ENCODE measurements at regions not wholly inside any gene's neighbourhood (a gene's known extent, or its start where the extent isn't known, plus 50 kb on each side); places are given as distances from the start of the nearest gene placed in this dataset.

GRCh38 chr1:4346131-4346530 is 308.3 kb upstream of the AJAP1 start:
- Histone ChIP-seq H3K27ac (ENCODE audit: low read length) (no peak overlapping the region), H3K9me3 (ENCODE audit: control insufficient read depth, low read depth, low read length) (no peaks in the 10 kb centered on the region), H3K27me3 (ENCODE audit: control insufficient read depth, insufficient read depth, low read length) (no peaks in the 10 kb centered on the region), H3K36me3 (ENCODE audit: control insufficient read depth, insufficient read depth, low read length) (no peaks in the 10 kb centered on the region), H3K4me3 (ENCODE audit: low read length) (no peak overlapping the region), H3K4me1 (ENCODE audit: control insufficient read depth, insufficient read depth, low read length) (no peaks in the 10 kb centered on the region)
- no peak for DNase-seq
- no CpG with 5 or more reads among the region's 4 CpGs for WGBS (ENCODE audit: insufficient coverage, low lambda C conversion rate)

GRCh38 chr1:4351453-4351852 is 303.0 kb upstream of the AJAP1 start:
- no peaks in the 10 kb centered on the region for H3K36me3 ChIP-seq (ENCODE audit: control insufficient read depth, insufficient read depth, low read length)
- DNase-seq: no peak
- H3K27ac ChIP-seq (ENCODE audit: low read length): no peak overlapping the region
- no peaks in the 10 kb centered on the region for H3K4me1 ChIP-seq (ENCODE audit: control insufficient read depth, insufficient read depth, low read length)
- no peaks in the 10 kb centered on the region for H3K9me3 ChIP-seq (ENCODE audit: control insufficient read depth, low read depth, low read length)
- H3K27me3 ChIP-seq (ENCODE audit: control insufficient read depth, insufficient read depth, low read length): no peaks in the 10 kb centered on the region
- H3K4me3 ChIP-seq (ENCODE audit: low read length): no peak overlapping the region
- no CpG with 5 or more reads among the region's 6 CpGs for WGBS (ENCODE audit: insufficient coverage, low lambda C conversion rate)

GRCh38 chr1:4353090-4353856 is 301.1 kb upstream of the AJAP1 start:
- WGBS (ENCODE audit: insufficient coverage, low lambda C conversion rate): no CpG with 5 or more reads among the region's 13 CpGs
- no peak overlapping the region for H3K4me3 ChIP-seq (ENCODE audit: low read length)
- DNase-seq: no peak
- H3K36me3 ChIP-seq (ENCODE audit: control insufficient read depth, insufficient read depth, low read length): no peaks in the 10 kb centered on the region
- H3K4me1 ChIP-seq (ENCODE audit: control insufficient read depth, insufficient read depth, low read length): no peaks in the 10 kb centered on the region
- no peaks in the 10 kb centered on the region for H3K27me3 ChIP-seq (ENCODE audit: control insufficient read depth, insufficient read depth, low read length)
- H3K27ac ChIP-seq (ENCODE audit: low read length): no peak overlapping the region
- H3K9me3 ChIP-seq (ENCODE audit: control insufficient read depth, low read depth, low read length): no peaks in the 10 kb centered on the region

GRCh38 chr1:4355839-4356238 is 298.6 kb upstream of the AJAP1 start:
- no peak for DNase-seq
- Histone ChIP-seq H3K27ac (ENCODE audit: low read length) (no peak overlapping the region), H3K36me3 (ENCODE audit: control insufficient read depth, insufficient read depth, low read length) (no peaks in the 10 kb centered on the region), H3K4me3 (ENCODE audit: low read length) (no peak overlapping the region), H3K9me3 (ENCODE audit: control insufficient read depth, low read depth, low read length) (no peaks in the 10 kb centered on the region), H3K27me3 (ENCODE audit: control insufficient read depth, insufficient read depth, low read length) (no peaks in the 10 kb centered on the region), H3K4me1 (ENCODE audit: control insufficient read depth, insufficient read depth, low read length) (no peaks in the 10 kb centered on the region)
- WGBS (ENCODE audit: insufficient coverage, low lambda C conversion rate): no CpG with 5 or more reads among the region's 6 CpGs

- Histone ChIP-seq H3K9me3 (ENCODE audit: control insufficient read depth, low read depth, low read length) (no peaks in the 10 kb centered on the region), H3K4me3 (ENCODE audit: low read length) (no peak overlapping the region), H3K36me3 (ENCODE audit: control insufficient read depth, insufficient read depth, low read length) (no peaks in the 10 kb centered on the region), H3K27ac (ENCODE audit: low read length) (no peak overlapping the region), H3K27me3 (ENCODE audit: control insufficient read depth, insufficient read depth, low read length) (no peaks in the 10 kb centered on the region), H3K4me1 (ENCODE audit: control insufficient read depth, insufficient read depth, low read length) (no peaks in the 10 kb centered on the region)
- WGBS (ENCODE audit: insufficient coverage, low lambda C conversion rate): 100% methylated on average over 3 of the region's 22 CpGs
- DNase-seq: no peak
Measured at GRCh38 chr1:4362314-4363044, 291.9 kb upstream of the AJAP1 start.

- no CpG with 5 or more reads among the region's 10 CpGs for WGBS (ENCODE audit: insufficient coverage, low lambda C conversion rate)
- Histone ChIP-seq H3K4me3 (ENCODE audit: low read length) (no peak overlapping the region), H3K36me3 (ENCODE audit: control insufficient read depth, insufficient read depth, low read length) (no peaks in the 10 kb centered on the region), H3K9me3 (ENCODE audit: control insufficient read depth, low read depth, low read length) (no peaks in the 10 kb centered on the region), H3K27ac (ENCODE audit: low read length) (no peak overlapping the region), H3K4me1 (ENCODE audit: control insufficient read depth, insufficient read depth, low read length) (no peaks in the 10 kb centered on the region), H3K27me3 (ENCODE audit: control insufficient read depth, insufficient read depth, low read length) (no peaks in the 10 kb centered on the region)
- DNase-seq: no peak
Measured at GRCh38 chr1:4366091-4366490, 288.3 kb upstream of the AJAP1 start.

GRCh38 chr1:4367230-4367777 is 287.1 kb upstream of the AJAP1 start:
- no CpG with 5 or more reads among the region's 13 CpGs for WGBS (ENCODE audit: insufficient coverage, low lambda C conversion rate)
- H3K27me3 ChIP-seq (ENCODE audit: control insufficient read depth, insufficient read depth, low read length): no peaks in the 10 kb centered on the region
- H3K9me3 ChIP-seq (ENCODE audit: control insufficient read depth, low read depth, low read length): no peaks in the 10 kb centered on the region
- no peaks in the 10 kb centered on the region for H3K4me1 ChIP-seq (ENCODE audit: control insufficient read depth, insufficient read depth, low read length)
- no peak overlapping the region for H3K4me3 ChIP-seq (ENCODE audit: low read length)
- H3K36me3 ChIP-seq (ENCODE audit: control insufficient read depth, insufficient read depth, low read length): no peaks in the 10 kb centered on the region
- DNase-seq: no peak
- no peak overlapping the region for H3K27ac ChIP-seq (ENCODE audit: low read length)

- H3K4me3 ChIP-seq (ENCODE audit: low read length): no peak overlapping the region
- no peaks in the 10 kb centered on the region for H3K9me3 ChIP-seq (ENCODE audit: control insufficient read depth, low read depth, low read length)
- H3K4me1 ChIP-seq (ENCODE audit: control insufficient read depth, insufficient read depth, low read length): no peaks in the 10 kb centered on the region
- H3K27me3 ChIP-seq (ENCODE audit: control insufficient read depth, insufficient read depth, low read length): no peaks in the 10 kb centered on the region
- H3K27ac ChIP-seq (ENCODE audit: low read length): no peak overlapping the region
- 96% methylated on average over 4 of the region's 4 CpGs for WGBS (ENCODE audit: insufficient coverage, low lambda C conversion rate)
- DNase-seq: no peak
- no peaks in the 10 kb centered on the region for H3K36me3 ChIP-seq (ENCODE audit: control insufficient read depth, insufficient read depth, low read length)
Measured at GRCh38 chr1:4369335-4369734, 285.1 kb upstream of the AJAP1 start.

GRCh38 chr1:4371849-4372248 is 282.6 kb upstream of the AJAP1 start:
- Histone ChIP-seq H3K27me3 (ENCODE audit: control insufficient read depth, insufficient read depth, low read length) (no peaks in the 10 kb centered on the region), H3K4me3 (ENCODE audit: low read length) (no peak overlapping the region), H3K27ac (ENCODE audit: low read length) (no peak overlapping the region), H3K9me3 (ENCODE audit: control insufficient read depth, low read depth, low read length) (no peaks in the 10 kb centered on the region), H3K4me1 (ENCODE audit: control insufficient read depth, insufficient read depth, low read length) (no peaks in the 10 kb centered on the region), H3K36me3 (ENCODE audit: control insufficient read depth, insufficient read depth, low read length) (no peaks in the 10 kb centered on the region)
- no peak for DNase-seq
- WGBS (ENCODE audit: insufficient coverage, low lambda C conversion rate): no CpG with 5 or more reads among the region's 6 CpGs

- peaks cover 3% of the 10 kb centered on the region for H3K9me3 ChIP-seq (ENCODE audit: control insufficient read depth, low read depth, low read length)
- no peak for DNase-seq
- H3K27me3 ChIP-seq (ENCODE audit: control insufficient read depth, insufficient read depth, low read length): no peaks in the 10 kb centered on the region
- no peaks in the 10 kb centered on the region for H3K36me3 ChIP-seq (ENCODE audit: control insufficient read depth, insufficient read depth, low read length)
- no peak overlapping the region for H3K4me3 ChIP-seq (ENCODE audit: low read length)
- no peaks in the 10 kb centered on the region for H3K4me1 ChIP-seq (ENCODE audit: control insufficient read depth, insufficient read depth, low read length)
- H3K27ac ChIP-seq (ENCODE audit: low read length): no peak overlapping the region
- 100% methylated on average over 1 of the region's 1 CpG for WGBS (ENCODE audit: insufficient coverage, low lambda C conversion rate)
Measured at GRCh38 chr1:4375812-4376211, 278.6 kb upstream of the AJAP1 start.
